Tibial nerve (tissue), 4 donors: ENCODE measurements at regions not wholly inside any gene's neighbourhood (a gene's known extent, or its start where the extent isn't known, plus 50 kb on each side); places are given as distances from the start of the nearest gene placed in this dataset.

Source experiments
- DNase-seq, 2 donors: peaks; one replicate each; pipeline ENCODE4 v3.0.0-alpha.2; 2019; ENCODE audit warnings: low spot score in 2 of 2
- H3K27ac ChIP-seq, 4 donors: fragments of 200-600 bp; sonication (generic) in 3 of 4; one replicate each; pipeline ENCODE4 v1.5.1; 2017 to 2019; ENCODE audit warnings: mild to moderate bottlenecking in 1 of 4
- H3K27me3 ChIP-seq, 2 donors: fragments of 200-600 bp; sonication (generic) in 1 of 2; one replicate each; pipeline versions ENCODE4 v1.5.1 to v1.6.0; 2017 to 2019
- H3K36me3 ChIP-seq, 3 donors: fragments of 200-600 bp; sonication (generic); one replicate each; pipeline ENCODE4 v1.5.1; 2018 to 2019
- H3K4me1 ChIP-seq, 4 donors: fragments of 200-600 bp; sonication (generic) in 3 of 4; one replicate each; pipeline ENCODE4 v1.5.1; 2017 to 2019
- H3K4me3 ChIP-seq, 4 donors: fragments of 200-600 bp; sonication (generic) in 3 of 4; one replicate each; pipeline ENCODE4 v1.5.1; 2017 to 2019; ENCODE audit warnings: mild to moderate bottlenecking in 1 of 4, moderate library complexity in 1 of 4
- H3K9me3 ChIP-seq, 4 donors: fragments of 200-600 bp; sonication (generic) in 3 of 4; one replicate each; pipeline ENCODE4 v1.5.1; 2017 to 2019
- EP300 ChIP-seq, 2 donors: sonication (generic); formaldehyde crosslinking; IDR thresholded peaks; one replicate each; pipeline ENCODE4 v1.6.1; 2017; ENCODE audit warnings: antibody characterized with exemption in 2 of 2, mild to moderate bottlenecking in 1 of 2
- POLR2A ChIP-seq, 2 donors: fragments of 450-650 bp; IDR thresholded peaks; one replicate each; pipeline ENCODE4 v1.6.1; 2017; ENCODE audit warnings: antibody characterized with exemption in 2 of 2, mild to moderate bottlenecking in 2 of 2, moderate library complexity in 2 of 2
- WGBS, 2 donors: methylation state at CpG; one replicate each; pipeline ENCODE4 v1.1.5; 2018; 5-methylcytosine and 5-hydroxymethylcytosine counted together
- TF ChIP-seq, protein P1 (sequence below), 5 experiments: fragments of 200-600 bp in 3 of 5; fragments of 450-650 bp in 2 of 5; sonication (generic) in 3 of 5; IDR thresholded peaks; one replicate each; pipeline ENCODE4 v1.5.1; 2016 to 2019; ENCODE audit warnings: antibody characterized with exemption in 5 of 5, mild to moderate bottlenecking in 3 of 5, moderate library complexity in 2 of 5

DNA sequence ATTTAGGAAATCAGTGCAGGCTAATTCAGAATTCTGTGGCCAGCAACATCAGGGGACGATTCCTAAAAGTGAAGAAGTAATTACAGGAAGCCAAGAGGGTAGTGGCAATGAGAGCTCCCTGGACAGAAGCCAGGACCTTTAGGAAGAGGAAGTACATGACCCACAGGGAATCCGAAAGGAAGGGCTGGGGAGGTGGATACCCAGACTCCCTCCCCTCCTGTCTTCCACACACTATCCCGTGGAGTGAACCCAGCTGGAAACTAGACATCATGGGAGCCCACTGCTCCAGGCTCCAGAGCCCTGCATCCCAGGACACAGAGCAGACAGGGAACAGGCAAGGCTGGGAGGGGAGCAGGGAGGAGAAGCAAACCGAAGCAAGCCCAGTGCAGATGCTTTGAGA, 83.0 kb downstream of the SNX5 start:
- peak overlapping the region in 2 of 4 donors; percentile 50 to 73 for H3K27ac ChIP-seq
- no peak overlapping the region for H3K4me3 ChIP-seq
- 24% methylated on average over 4 of the region's 4 CpGs for WGBS, 2 donors
- no peaks in the 10 kb centered on the region for H3K27me3 ChIP-seq
- TF ChIP-seq, protein P1, sequence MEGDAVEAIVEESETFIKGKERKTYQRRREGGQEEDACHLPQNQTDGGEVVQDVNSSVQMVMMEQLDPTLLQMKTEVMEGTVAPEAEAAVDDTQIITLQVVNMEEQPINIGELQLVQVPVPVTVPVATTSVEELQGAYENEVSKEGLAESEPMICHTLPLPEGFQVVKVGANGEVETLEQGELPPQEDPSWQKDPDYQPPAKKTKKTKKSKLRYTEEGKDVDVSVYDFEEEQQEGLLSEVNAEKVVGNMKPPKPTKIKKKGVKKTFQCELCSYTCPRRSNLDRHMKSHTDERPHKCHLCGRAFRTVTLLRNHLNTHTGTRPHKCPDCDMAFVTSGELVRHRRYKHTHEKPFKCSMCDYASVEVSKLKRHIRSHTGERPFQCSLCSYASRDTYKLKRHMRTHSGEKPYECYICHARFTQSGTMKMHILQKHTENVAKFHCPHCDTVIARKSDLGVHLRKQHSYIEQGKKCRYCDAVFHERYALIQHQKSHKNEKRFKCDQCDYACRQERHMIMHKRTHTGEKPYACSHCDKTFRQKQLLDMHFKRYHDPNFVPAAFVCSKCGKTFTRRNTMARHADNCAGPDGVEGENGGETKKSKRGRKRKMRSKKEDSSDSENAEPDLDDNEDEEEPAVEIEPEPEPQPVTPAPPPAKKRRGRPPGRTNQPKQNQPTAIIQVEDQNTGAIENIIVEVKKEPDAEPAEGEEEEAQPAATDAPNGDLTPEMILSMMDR (IDR thresholded peaks at IDR 0.05), result no peak
- TF ChIP-seq EP300 (IDR thresholded peaks at IDR 0.05) (no peak), POLR2A (IDR thresholded peaks at IDR 0.05) (no peak)
- no peaks in the 10 kb centered on the region for H3K36me3 ChIP-seq
- peak in 1 of 2 donors; percentile 58 for DNase-seq
- peaks cover 0 to 14% (median 0%) of the 10 kb centered on the region in 4 donors for H3K9me3 ChIP-seq
- peaks cover 0 to 39% (median 2%) of the 10 kb centered on the region in 4 donors for H3K4me1 ChIP-seq

DNA sequence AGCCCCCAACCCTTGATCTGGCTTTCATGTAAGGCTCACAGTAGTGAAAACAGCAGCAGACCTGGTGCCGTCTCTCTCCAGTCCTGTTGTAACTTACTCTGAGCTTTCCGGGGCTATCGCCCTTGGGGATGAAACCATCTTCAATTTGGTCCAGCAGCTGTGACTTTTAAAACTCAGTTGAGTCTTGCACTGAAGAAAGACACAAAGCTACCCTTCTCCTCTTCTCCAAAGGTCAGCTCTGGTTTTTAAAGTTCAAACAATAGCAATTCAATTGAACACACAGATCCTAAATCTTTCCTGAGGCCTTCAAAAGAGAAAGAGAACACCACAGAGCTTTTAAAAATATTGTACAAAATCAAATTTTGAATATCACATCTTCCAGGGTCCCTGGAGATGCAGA, 83.5 kb downstream of the SNX5 start:
- no peaks in the 10 kb centered on the region for H3K36me3 ChIP-seq
- H3K27ac ChIP-seq, result peak overlapping the region in 2 of 4 donors; percentile 50 to 73
- DNase-seq, result no peak
- H3K4me3 ChIP-seq, result no peak overlapping the region
- peaks cover 0 to 39% (median 2%) of the 10 kb centered on the region in 4 donors for H3K4me1 ChIP-seq
- no peaks in the 10 kb centered on the region for H3K27me3 ChIP-seq
- TF ChIP-seq POLR2A (IDR thresholded peaks at IDR 0.05) (no peak), EP300 (IDR thresholded peaks at IDR 0.05) (no peak)
- TF ChIP-seq, protein P1 (IDR thresholded peaks at IDR 0.05), result no peak
- peaks cover 0 to 10% (median 0%) of the 10 kb centered on the region in 4 donors for H3K9me3 ChIP-seq
- 53 to 59% methylated on average over 3 of the region's 3 CpGs for WGBS, 2 donors

DNA sequence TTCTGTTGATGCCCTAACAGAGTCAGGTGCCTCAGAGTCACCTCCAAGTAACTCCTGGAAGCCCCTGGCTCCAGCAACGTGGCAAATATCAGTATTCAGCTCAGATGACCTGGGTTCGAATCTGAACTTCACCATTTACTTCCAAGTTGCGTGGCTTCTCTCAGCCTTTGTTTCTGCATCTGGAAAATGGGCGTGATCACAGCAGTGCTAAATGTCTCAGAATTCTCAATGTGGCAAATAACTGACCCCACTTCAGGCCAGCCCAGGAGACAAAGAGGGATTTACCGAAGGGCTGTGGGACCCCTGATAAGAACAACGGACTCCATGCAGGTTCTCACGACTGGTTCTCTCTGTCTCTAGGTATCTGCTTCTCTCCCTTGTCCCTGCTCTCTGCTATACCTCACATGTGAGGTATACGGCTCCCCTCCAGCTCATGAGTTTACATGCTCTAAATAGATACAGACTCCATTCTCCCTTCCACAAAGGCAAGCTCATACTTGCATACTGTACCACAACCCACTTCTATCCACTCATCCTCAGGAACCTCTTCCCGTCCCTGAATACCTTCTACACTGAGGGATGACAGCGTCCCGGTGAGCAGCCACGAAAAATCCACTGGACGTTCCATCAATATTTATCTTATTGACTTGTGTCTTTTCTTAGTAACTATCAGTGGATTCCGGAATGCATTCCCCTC, 84.1 kb downstream of the SNX5 start:
- WGBS, 2 donors, result 84 to 85% methylated on average over 14 of the region's 14 CpGs
- H3K36me3 ChIP-seq, result no peaks in the 10 kb centered on the region
- peaks cover 0 to 4% (median 0%) of the 10 kb centered on the region in 4 donors for H3K9me3 ChIP-seq
- no peak overlapping the region for H3K4me3 ChIP-seq
- peaks cover 0 to 39% (median 2%) of the 10 kb centered on the region in 4 donors for H3K4me1 ChIP-seq
- peak overlapping the region in 2 of 4 donors; percentile 60 to 73 for H3K27ac ChIP-seq
- DNase-seq, result no peak
- no peaks in the 10 kb centered on the region for H3K27me3 ChIP-seq
- no peak for TF ChIP-seq EP300 (IDR thresholded peaks at IDR 0.05)
- TF ChIP-seq POLR2A (IDR thresholded peaks at IDR 0.05), result no peak
- TF ChIP-seq, protein P1 (IDR thresholded peaks at IDR 0.05), result no peak

DNA sequence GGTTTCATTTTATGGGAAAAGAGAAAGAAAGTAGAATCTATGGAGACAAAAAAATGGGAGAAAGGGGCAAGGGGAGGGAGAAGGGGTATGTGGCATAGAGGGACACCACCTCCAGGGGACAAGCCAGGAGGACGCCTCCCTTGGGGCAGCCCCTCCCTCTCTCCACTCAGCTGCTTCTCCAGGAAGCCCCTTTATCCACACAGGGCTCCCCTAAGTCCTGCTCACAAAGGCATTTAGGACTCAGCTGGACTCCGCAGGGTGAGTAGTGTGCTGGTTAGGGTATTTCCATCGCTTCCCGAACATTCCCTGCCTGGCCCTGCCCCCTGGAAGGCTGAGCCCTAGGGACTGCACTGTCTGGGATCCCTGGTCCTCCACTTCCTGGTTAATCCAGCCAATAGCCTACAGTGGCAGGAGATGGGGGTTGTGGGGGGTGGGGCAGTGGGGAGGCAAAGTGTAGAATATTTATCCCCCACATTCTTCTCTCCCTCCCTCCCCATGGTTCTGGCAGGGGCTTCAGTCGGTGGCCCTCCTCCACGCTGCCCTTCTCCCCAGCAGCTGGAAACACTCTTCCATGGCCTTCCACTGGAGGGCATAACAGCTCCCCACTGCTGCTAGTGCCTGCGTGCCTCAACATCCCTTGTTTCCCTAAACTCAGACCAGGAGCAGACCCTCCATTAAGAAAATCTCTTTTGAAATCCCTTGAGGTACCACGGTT, 84.8 kb downstream of the SNX5 start:
- Histone ChIP-seq H3K4me1 (peaks cover 0 to 39% (median 2%) of the 10 kb centered on the region in 4 donors), H3K36me3 (no peaks in the 10 kb centered on the region), H3K4me3 (no peak overlapping the region), H3K9me3 (no peaks in the 10 kb centered on the region), H3K27me3 (no peaks in the 10 kb centered on the region), H3K27ac (peak overlapping the region in 2 of 4 donors; percentile 60 to 73)
- TF ChIP-seq POLR2A (IDR thresholded peaks at IDR 0.05) (no peak), EP300 (IDR thresholded peaks at IDR 0.05) (no peak)
- TF ChIP-seq, protein P1 (IDR thresholded peaks at IDR 0.05), result no peak
- no peak for DNase-seq
- WGBS, 2 donors, result 71 to 74% methylated on average over 8 of the region's 8 CpGs
